K562 (cell line): ENCODE measurements at regions not wholly inside any gene's neighbourhood (a gene's known extent, or its start where the extent isn't known, plus 50 kb on each side); places are given as distances from the start of the nearest gene placed in this dataset.

Experiments used
- ATAC-seq: fragments of 200-7000 bp; cut with Tn5 transposase; 3 replicates; pipeline ENCODE4 v1.9.1; 2020; ENCODE audit warnings: moderate library complexity
- BruUV-seq: library from RNA; stranded (reverse); fragments of 400-500 nt; replicated peaks from 2 replicates; lab custom pipeline; 2021; lab: Mats Ljungman, UMichigan
- CTCF ChIA-PET: fragments of 300-600 bp; formaldehyde crosslinking; extraction: SDS; loops from one replicate; lab custom pipeline; 2021; ENCODE audit warnings: low intra/inter-chr PET ratio; lab: Yijun Ruan, JAX
- POLR2A ChIA-PET: fragments of 300-600, 350-650 bp; sonication (Branson Sonifier 250); formaldehyde crosslinking; extraction: SDS; loops from one replicate; lab custom pipeline; 2021; ENCODE audit warnings: antibody characterized with exemption, inconsistent platforms; lab: Yijun Ruan, JAX
- DNase-seq, 4 experiments: peaks; one replicate each; pipeline versions ENCODE4 v3.0.0 to v3.0.0-alpha.2; 2011 to 2018; ENCODE audit warnings: low spot score in 3 of 4, mixed read lengths in 3 of 4; ENCODE audit errors: extremely low read depth in 1 of 4
- FAIRE-seq: peaks from 2 replicates; lab custom pipeline; 2011; peaks lifted over from hg19 to GRCh38; lab: Jason Lieb, UNC
- H2AFZ ChIP-seq: 2 replicates; pipeline ENCODE4 v1.6.0; 2011; ENCODE audit warnings: low read depth, low read length, control low read depth, inconsistent platforms
- H3K27ac ChIP-seq: fragments of 200-600 bp; 3 replicates; pipeline ENCODE4 v1.8.0; 2011; ENCODE audit warnings: low read depth, mild to moderate bottlenecking, control low read depth, inconsistent platforms, low read length, moderate library complexity, mixed read lengths; ENCODE audit errors: extremely low read depth
- H3K27me3 ChIP-seq, 2 experiments: fragments of 300-600 bp in 1 of 2; 2 replicates in 1 of 2; 3 replicates in 1 of 2; pipeline versions ENCODE4 v1.6.0 to v1.8.0; 2011; ENCODE audit warnings: inconsistent platforms in 2 of 2, low read length in 2 of 2, mild to moderate bottlenecking in 1 of 2, mixed read lengths in 1 of 2, moderate library complexity in 1 of 2; ENCODE audit not compliant: control insufficient read depth in 2 of 2, insufficient read depth in 2 of 2
- H3K36me3 ChIP-seq: fragments of 300-600 bp; 3 replicates; pipeline ENCODE4 v1.8.0; 2011; ENCODE audit warnings: mild to moderate bottlenecking, low read length, inconsistent platforms; ENCODE audit not compliant: control insufficient read depth, insufficient read depth
- H3K4me1 ChIP-seq, 2 experiments: fragments of 200-600 bp in 1 of 2; replicated peaks in 1 of 2; 2 replicates in 1 of 2; 3 replicates in 1 of 2; pipeline versions ENCODE4 v1.5.1 to v1.8.0; 2011; ENCODE audit warnings: inconsistent platforms in 2 of 2, low read length in 2 of 2, mild to moderate bottlenecking in 1 of 2, mixed read lengths in 1 of 2, moderate library complexity in 1 of 2; ENCODE audit not compliant: control insufficient read depth in 2 of 2, insufficient read depth in 2 of 2
- H3K4me2 ChIP-seq: 2 replicates; pipeline ENCODE4 v1.6.1; 2011; ENCODE audit warnings: low read length, control low read depth, inconsistent platforms, mixed read lengths; ENCODE audit not compliant: insufficient read depth
- H3K4me3 ChIP-seq: fragments of 200-600 bp; sonication (generic), shearing (Covaris generic); 2 replicates; pipeline ENCODE4 v1.5.1; 2016; ENCODE audit warnings: control low read depth, inconsistent platforms
- H3K79me2 ChIP-seq: fragments of 200-600 bp; 3 replicates; pipeline ENCODE4 v1.8.0; 2011; ENCODE audit warnings: low read length, inconsistent platforms; ENCODE audit not compliant: control insufficient read depth, insufficient read depth
- H3K9ac ChIP-seq, 2 experiments: 2 replicates each; pipeline versions ENCODE4 v1.6.0 to v1.6.1; 2011; ENCODE audit warnings: low read depth in 2 of 2, low read length in 2 of 2, control low read depth in 1 of 2, inconsistent platforms in 1 of 2, mild to moderate bottlenecking in 1 of 2, mixed read lengths in 1 of 2; ENCODE audit not compliant: insufficient read depth in 1 of 2
- H3K9me1 ChIP-seq: one replicate; pipeline ENCODE4 v1.6.0; 2011; ENCODE audit warnings: inconsistent platforms, mild to moderate bottlenecking, low read length, moderate library complexity; ENCODE audit not compliant: control insufficient read depth, insufficient read depth
- H3K9me3 ChIP-seq: replicated peaks from 2 replicates; pipeline ENCODE4 v1.5.1; 2011; ENCODE audit warnings: low read depth, low read length, inconsistent platforms; ENCODE audit not compliant: control insufficient read depth, insufficient read depth
- H4K20me1 ChIP-seq: replicated peaks from 2 replicates; pipeline ENCODE4 v1.6.1; 2011; ENCODE audit warnings: low read length, inconsistent platforms, mixed read lengths; ENCODE audit not compliant: control insufficient read depth, insufficient read depth
- CXXC5 ChIP-seq: fragments of 250-450 bp; sonication (Bioruptor Pico); IDR thresholded peaks from 2 replicates; pipeline ENCODE4 v1.8.0; 2022; ENCODE audit warnings: inconsistent platforms, mild to moderate bottlenecking, moderate library complexity
- ESRRB ChIP-seq: fragments of 250-450 bp; sonication (Bioruptor Pico); IDR thresholded peaks from 2 replicates; pipeline ENCODE4 v1.5.0; 2020; ENCODE audit warnings: mild to moderate bottlenecking, moderate library complexity, borderline replicate concordance
- SREBF2 ChIP-seq: sonication (generic); formaldehyde crosslinking; IDR thresholded peaks from 2 replicates; pipeline ENCODE4 v1.4.0; 2020; ENCODE audit warnings: mild to moderate bottlenecking, missing genetic modification reagents
- WGBS: fragments of 100-300 bp; shearing (Covaris generic); methylation state at CpG from one replicate; pipeline ENCODE4 v1.1.6; 2016; ENCODE audit warnings: low coverage, mixed read lengths; ENCODE audit not compliant: insufficient coverage; ENCODE audit errors: missing lambda C conversion rate; 5-methylcytosine and 5-hydroxymethylcytosine counted together
- in situ Hi-C: fragments of 300-500 bp; cut with MboI; formaldehyde crosslinking; loops from 4 replicates; pipeline ENCODE4 v1.15.0; 2018; ENCODE audit warnings: inconsistent platforms, mixed read lengths
- intact Hi-C: fragments of 100-400 bp; cut with micrococcal nuclease; formaldehyde crosslinking; loops from 2 replicates; pipeline ENCODE4 v1.14.2; 2022
- TF ChIP-seq, protein P1 (sequence below): fragments of 450-650 bp; IDR thresholded peaks from 2 replicates; pipeline ENCODE4 v1.6.1; 2018; ENCODE audit not compliant: partially characterized antibody

DNA sequence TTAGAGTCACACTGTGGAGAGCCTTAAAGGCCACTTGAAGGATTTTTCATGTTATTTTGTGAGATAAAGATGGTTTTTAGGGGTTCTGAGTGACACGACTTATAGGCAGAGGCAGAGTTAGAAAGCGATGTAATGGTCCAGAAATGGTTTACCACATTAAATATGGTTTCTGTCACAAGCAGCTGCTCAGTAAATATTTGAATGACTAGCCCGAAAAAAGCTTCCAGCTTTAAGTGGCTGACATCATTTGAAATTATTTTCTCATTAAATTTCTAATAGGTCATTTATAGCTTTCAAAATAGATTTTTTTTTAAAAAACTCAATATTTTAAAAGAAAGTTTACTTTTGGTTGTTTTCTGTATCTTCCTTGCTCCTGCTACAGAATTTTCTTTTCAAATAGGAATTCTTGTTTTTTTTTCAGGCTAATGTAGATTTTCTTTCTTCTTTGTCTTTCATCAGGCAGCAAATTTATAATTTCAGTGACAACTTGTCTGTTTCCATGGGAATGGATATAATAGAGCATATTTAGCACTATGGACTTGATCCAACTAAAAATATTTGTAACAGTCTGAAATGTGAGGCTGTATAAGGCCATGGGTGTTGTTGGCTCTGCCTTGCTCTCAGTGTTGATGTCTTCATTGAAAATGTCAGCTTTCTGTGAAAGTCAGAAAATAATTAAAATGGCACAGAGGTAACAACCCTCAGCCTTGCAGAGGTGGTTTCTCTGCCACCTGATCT is 700.0 kb downstream of the TMTC2 start:
- H3K4me2 ChIP-seq = no peak overlapping the region
- ATAC-seq (no peak), DNase-seq (no peak), FAIRE-seq (no peak)
- WGBS = 17% methylated on average over 3 of the region's 3 CpGs
- H3K4me1 ChIP-seq = no peaks in the 10 kb centered on the region
- ChIA-PET CTCF (no interaction called here), POLR2A (interaction anchor here (1.3 kb wide), 1 partner anchor 13 kb away, joined by 4 read pairs; no protein-coding TSS in a partner anchor)
- H3K27me3 ChIP-seq = no peaks in the 10 kb centered on the region
- TF ChIP-seq ESRRB (CRISPR knock-in tag) (no peak), SREBF2 (no peak), CXXC5 (CRISPR knock-in tag) (no peak)
- TF ChIP-seq, protein P1, sequence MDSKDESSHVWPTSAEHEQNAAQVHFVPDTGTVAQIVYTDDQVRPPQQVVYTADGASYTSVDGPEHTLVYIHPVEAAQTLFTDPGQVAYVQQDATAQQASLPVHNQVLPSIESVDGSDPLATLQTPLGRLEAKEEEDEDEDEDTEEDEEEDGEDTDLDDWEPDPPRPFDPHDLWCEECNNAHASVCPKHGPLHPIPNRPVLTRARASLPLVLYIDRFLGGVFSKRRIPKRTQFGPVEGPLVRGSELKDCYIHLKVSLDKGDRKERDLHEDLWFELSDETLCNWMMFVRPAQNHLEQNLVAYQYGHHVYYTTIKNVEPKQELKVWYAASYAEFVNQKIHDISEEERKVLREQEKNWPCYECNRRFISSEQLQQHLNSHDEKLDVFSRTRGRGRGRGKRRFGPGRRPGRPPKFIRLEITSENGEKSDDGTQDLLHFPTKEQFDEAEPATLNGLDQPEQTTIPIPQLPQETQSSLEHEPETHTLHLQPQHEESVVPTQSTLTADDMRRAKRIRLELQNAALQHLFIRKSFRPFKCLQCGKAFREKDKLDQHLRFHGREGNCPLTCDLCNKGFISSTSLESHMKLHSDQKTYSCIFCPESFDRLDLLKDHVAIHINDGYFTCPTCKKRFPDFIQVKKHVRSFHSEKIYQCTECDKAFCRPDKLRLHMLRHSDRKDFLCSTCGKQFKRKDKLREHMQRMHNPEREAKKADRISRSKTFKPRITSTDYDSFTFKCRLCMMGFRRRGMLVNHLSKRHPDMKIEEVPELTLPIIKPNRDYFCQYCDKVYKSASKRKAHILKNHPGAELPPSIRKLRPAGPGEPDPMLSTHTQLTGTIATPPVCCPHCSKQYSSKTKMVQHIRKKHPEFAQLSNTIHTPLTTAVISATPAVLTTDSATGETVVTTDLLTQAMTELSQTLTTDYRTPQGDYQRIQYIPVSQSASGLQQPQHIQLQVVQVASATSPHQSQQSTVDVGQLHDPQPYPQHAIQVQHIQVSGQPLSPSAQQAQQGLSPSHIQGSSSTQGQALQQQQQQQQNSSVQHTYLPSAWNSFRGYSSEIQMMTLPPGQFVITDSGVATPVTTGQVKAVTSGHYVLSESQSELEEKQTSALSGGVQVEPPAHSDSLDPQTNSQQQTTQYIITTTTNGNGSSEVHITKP = no peak
- BruUV-seq = no TSS peak
- no peak overlapping the region for H2AFZ ChIP-seq
- no peaks in the 10 kb centered on the region for H3K79me2 ChIP-seq
- intact Hi-C loops = loop anchor here (10.0 kb wide), 1 partner anchor 122 kb away; no protein-coding TSS in a partner anchor
- no peak overlapping the region for H3K9ac ChIP-seq
- no peak overlapping the region for H3K27ac ChIP-seq
- no peaks in the 10 kb centered on the region for H4K20me1 ChIP-seq
- in situ Hi-C loops = no loop called here
- H3K9me3 ChIP-seq = no peaks in the 10 kb centered on the region
- H3K4me3 ChIP-seq = no peak overlapping the region
- H3K36me3 ChIP-seq = no peaks in the 10 kb centered on the region
- H3K9me1 ChIP-seq = no peaks in the 10 kb centered on the region
